ENCODE measurements at regions not wholly inside any gene's neighbourhood (a gene's known extent, or its start where the extent isn't known, plus 50 kb on each side); places are given as distances from the start of the nearest gene placed in this dataset.

DNA sequence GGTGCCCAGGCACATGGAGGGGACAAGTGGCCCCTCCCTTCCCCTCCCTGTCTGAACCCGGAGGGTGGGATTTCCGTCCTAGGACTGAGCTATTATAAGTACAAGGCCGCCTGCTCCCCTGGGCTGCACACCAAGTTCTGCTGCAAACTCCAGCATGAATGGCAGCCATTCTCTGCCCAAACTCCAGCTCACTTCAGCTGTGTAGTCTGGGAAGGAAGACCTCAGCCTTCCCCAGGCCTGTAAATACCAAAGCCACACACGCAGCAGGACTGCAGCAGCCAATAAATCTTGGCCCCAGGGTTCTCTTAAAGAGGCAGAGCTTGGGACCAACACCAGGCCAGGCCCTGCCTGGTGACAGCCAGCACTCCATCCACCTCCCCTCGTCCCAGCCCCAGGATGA lies 291.3 kb upstream of the ZMIZ1 start:
- TF ChIP-seq, protein P1, sequence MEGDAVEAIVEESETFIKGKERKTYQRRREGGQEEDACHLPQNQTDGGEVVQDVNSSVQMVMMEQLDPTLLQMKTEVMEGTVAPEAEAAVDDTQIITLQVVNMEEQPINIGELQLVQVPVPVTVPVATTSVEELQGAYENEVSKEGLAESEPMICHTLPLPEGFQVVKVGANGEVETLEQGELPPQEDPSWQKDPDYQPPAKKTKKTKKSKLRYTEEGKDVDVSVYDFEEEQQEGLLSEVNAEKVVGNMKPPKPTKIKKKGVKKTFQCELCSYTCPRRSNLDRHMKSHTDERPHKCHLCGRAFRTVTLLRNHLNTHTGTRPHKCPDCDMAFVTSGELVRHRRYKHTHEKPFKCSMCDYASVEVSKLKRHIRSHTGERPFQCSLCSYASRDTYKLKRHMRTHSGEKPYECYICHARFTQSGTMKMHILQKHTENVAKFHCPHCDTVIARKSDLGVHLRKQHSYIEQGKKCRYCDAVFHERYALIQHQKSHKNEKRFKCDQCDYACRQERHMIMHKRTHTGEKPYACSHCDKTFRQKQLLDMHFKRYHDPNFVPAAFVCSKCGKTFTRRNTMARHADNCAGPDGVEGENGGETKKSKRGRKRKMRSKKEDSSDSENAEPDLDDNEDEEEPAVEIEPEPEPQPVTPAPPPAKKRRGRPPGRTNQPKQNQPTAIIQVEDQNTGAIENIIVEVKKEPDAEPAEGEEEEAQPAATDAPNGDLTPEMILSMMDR (IDR thresholded peaks at IDR 0.05), result no peak
- TF ChIP-seq POLR2A (IDR thresholded peaks at IDR 0.05), result no peak

Measured in thyroid gland (tissue), 4 donors.